A549 (cell line): ENCODE measurements at regions not wholly inside any gene's neighbourhood (a gene's known extent, or its start where the extent isn't known, plus 50 kb on each side); places are given as distances from the start of the nearest gene placed in this dataset.

Experiments
- ATAC-seq, 2 experiments: fragments of 200-7000 bp in 1 of 2; fragments of >200 bp in 1 of 2; cut with Nextera tagmentation in 1 of 2; cut with Tn5 transposase in 1 of 2; 3 replicates each; pipeline versions ENCODE4 v1.8.0 to v1.9.1; 2018 to 2020; ENCODE audit warnings: mild to moderate bottlenecking in 1 of 2, moderate library complexity in 1 of 2
- CTCF ChIA-PET: fragments of 300-600 bp; sonication (Branson Sonifier 250); formaldehyde crosslinking; extraction: SDS; loops from one replicate; lab custom pipeline; 2021; ENCODE audit warnings: antibody characterized with exemption, inconsistent platforms; lab: Yijun Ruan, JAX
- POLR2A ChIA-PET: fragments of 350-600 bp; formaldehyde crosslinking; extraction: SDS; loops from one replicate; lab custom pipeline; 2021; ENCODE audit warnings: antibody characterized with exemption, inconsistent platforms; lab: Yijun Ruan, JAX
- DNase-seq, 2 experiments: peaks; one replicate each; pipeline versions ENCODE4 v3.0.0 to v3.0.0-alpha.2; 2011 to 2016; ENCODE audit warnings: low read depth in 1 of 2, low spot score in 1 of 2
- FAIRE-seq: peaks from 2 replicates; lab custom pipeline; 2011; peaks lifted over from hg19 to GRCh38; lab: Jason Lieb, UNC
- H3K27ac ChIP-seq, 2 experiments: fragments of >200 bp; sonication (Bioruptor Twin); formaldehyde crosslinking; 3 replicates each; pipeline ENCODE4 v1.5.1; 2016 to 2017
- H3K4me1 ChIP-seq: fragments of >200 bp; sonication (Bioruptor Twin); formaldehyde crosslinking; 3 replicates; pipeline ENCODE4 v1.6.1; 2016
- H3K4me2 ChIP-seq: fragments of >200 bp; sonication (Bioruptor Twin); formaldehyde crosslinking; 3 replicates; pipeline ENCODE4 v1.6.1; 2016
- H3K4me3 ChIP-seq: fragments of >200 bp; sonication (Bioruptor Twin); formaldehyde crosslinking; 3 replicates; pipeline ENCODE4 v1.5.1; 2016
- H3K9me3 ChIP-seq: fragments of >200 bp; sonication (Bioruptor Twin); formaldehyde crosslinking; 3 replicates; pipeline ENCODE4 v1.6.1; 2016
- CBX2 ChIP-seq: fragments of 200-600 bp; sonication (generic); IDR thresholded peaks from 2 replicates; pipeline ENCODE4 v1.6.1; 2016; ENCODE audit warnings: low read depth, mild to moderate bottlenecking, borderline replicate concordance
- CBX8 ChIP-seq: fragments of 200-600 bp; sonication (generic); IDR thresholded peaks from 2 replicates; pipeline ENCODE4 v1.6.1; 2016
- E2F6 ChIP-seq: IDR thresholded peaks from 2 replicates; pipeline ENCODE4 v1.6.1; 2012; ENCODE audit warnings: low read depth, borderline replicate concordance
- EHMT2 ChIP-seq: fragments of 200-600 bp; sonication (generic); IDR thresholded peaks from 2 replicates; pipeline ENCODE4 v1.6.1; 2016; ENCODE audit warnings: antibody characterized with exemption, low read depth, mild to moderate bottlenecking, moderate library complexity
- ELK1 ChIP-seq: fragments of 150-350 bp; IDR thresholded peaks from 2 replicates; pipeline ENCODE4 v1.6.1; 2014; ENCODE audit warnings: low read depth, mild to moderate bottlenecking, low read length
- EP300 ChIP-seq, 2 experiments: fragments of >200 bp; sonication (Bioruptor Twin); formaldehyde crosslinking; IDR thresholded peaks; 2 replicates in 1 of 2; 3 replicates in 1 of 2; pipeline ENCODE4 v1.6.1; 2016 to 2017
- ESRRA ChIP-seq: fragments of 150-350 bp; IDR thresholded peaks from 2 replicates; pipeline ENCODE4 v1.6.1; 2014; ENCODE audit warnings: mild to moderate bottlenecking, low read length, borderline replicate concordance
- FOSB ChIP-seq: fragments of 250-450 bp; sonication (Bioruptor Pico); IDR thresholded peaks from 2 replicates; pipeline ENCODE4 v1.5.0; 2020; ENCODE audit warnings: mild to moderate bottlenecking, moderate library complexity
- FOXS1 ChIP-seq: fragments of 250-450 bp; sonication (Bioruptor Pico); IDR thresholded peaks from 2 replicates; pipeline ENCODE4 v1.5.0; 2020; ENCODE audit warnings: mild to moderate bottlenecking, moderate library complexity
- GATA3 ChIP-seq: IDR thresholded peaks from 2 replicates; pipeline ENCODE4 v1.6.1; 2012; ENCODE audit warnings: borderline replicate concordance
- HES2 ChIP-seq: fragments of >200 bp; sonication (Bioruptor Twin); formaldehyde crosslinking; IDR thresholded peaks from 2 replicates; pipeline ENCODE4 v1.6.1; 2016
- HMGXB4 ChIP-seq: fragments of 250-450 bp; sonication (Bioruptor Pico); IDR thresholded peaks from 2 replicates; pipeline ENCODE4 v1.5.0; 2021; ENCODE audit warnings: mild to moderate bottlenecking, moderate library complexity, borderline replicate concordance
- KDM5A ChIP-seq: fragments of 200-600 bp; sonication (generic); IDR thresholded peaks from 2 replicates; pipeline ENCODE4 v1.6.1; 2016; ENCODE audit warnings: antibody characterized with exemption, mild to moderate bottlenecking
- NR3C1 ChIP-seq: fragments of >200 bp; sonication (Bioruptor Twin); formaldehyde crosslinking; IDR thresholded peaks from 3 replicates; pipeline ENCODE4 v1.6.1; 2017
- RAD21 ChIP-seq, 2 experiments: fragments of >200 bp in 1 of 2; sonication (Bioruptor Twin) in 1 of 2; formaldehyde crosslinking in 1 of 2; IDR thresholded peaks in 1 of 2; conservative IDR thresholded peaks in 1 of 2; 2 replicates in 1 of 2; 3 replicates in 1 of 2; pipeline ENCODE4 v1.6.1; 2012 to 2018; ENCODE audit warnings: inconsistent platforms in 1 of 2
- RCOR1 ChIP-seq: fragments of 150-350 bp; IDR thresholded peaks from 2 replicates; pipeline ENCODE4 v1.6.1; 2014; ENCODE audit warnings: antibody characterized with exemption, low read length, low read depth
- REST ChIP-seq: fragments of 200-600 bp; sonication (generic); IDR thresholded peaks from 2 replicates; pipeline ENCODE4 v1.6.1; 2016; ENCODE audit warnings: antibody characterized with exemption, mild to moderate bottlenecking, moderate library complexity
- SMC3 ChIP-seq: fragments of >200 bp; sonication (Bioruptor Twin); formaldehyde crosslinking; IDR thresholded peaks from 3 replicates; pipeline ENCODE4 v1.6.1; 2018; ENCODE audit warnings: inconsistent platforms
- SREBF2 ChIP-seq: fragments of 450-650 bp; IDR thresholded peaks from 2 replicates; pipeline ENCODE4 v1.6.1; 2014; ENCODE audit warnings: mild to moderate bottlenecking, moderate library complexity
- TP53 ChIP-seq: fragments of 250-450 bp; sonication (Bioruptor Pico); IDR thresholded peaks from 2 replicates; pipeline ENCODE4 v1.5.0; 2021; ENCODE audit warnings: mild to moderate bottlenecking, moderate library complexity
- WGBS: methylation state at CpG from one replicate; pipeline ENCODE4 v1.1.6; 2017; ENCODE audit errors: missing lambda C conversion rate; 5-methylcytosine and 5-hydroxymethylcytosine counted together

GRCh38 chrX:118218079-118218478 is 101.5 kb upstream of the KLHL13 start:
- no peak overlapping the region for H3K4me2 ChIP-seq
- FAIRE-seq, result no peak
- H3K4me1 ChIP-seq, result no peaks in the 10 kb centered on the region
- 45% methylated on average over 5 of the region's 5 CpGs for WGBS
- DNase-seq, result no peak
- ChIA-PET POLR2A (no interaction called here), CTCF (no interaction called here)
- H3K9me3 ChIP-seq, result no peaks in the 10 kb centered on the region
- H3K27ac ChIP-seq, result no peak overlapping the region
- no peak for ATAC-seq
- TF ChIP-seq KDM5A (no peak), HES2 (no peak), FOSB (CRISPR knock-in tag) (no peak), EP300 (IDR thresholded peaks at IDR 0.05) (no peak), CBX8 (no peak), REST (no peak), FOXS1 (no peak), RAD21 (conservative IDR thresholded peaks at IDR 0.05 in 1 of 2, IDR thresholded peaks at IDR 0.05 in 1 of 2) (no peak), ELK1 (no peak), TP53 (CRISPR knock-in tag) (no peak), GATA3 (no peak), CBX2 (no peak)
- no peak overlapping the region for H3K4me3 ChIP-seq

GRCh38 chrX:118218940-118219339 is 102.3 kb upstream of the KLHL13 start:
- Histone ChIP-seq H3K27ac (no peak overlapping the region), H3K9me3 (no peaks in the 10 kb centered on the region), H3K4me1 (no peaks in the 10 kb centered on the region), H3K4me2 (no peak overlapping the region), H3K4me3 (no peak overlapping the region)
- DNase-seq, result no peak
- WGBS, result 27% methylated on average over 5 of the region's 5 CpGs
- ATAC-seq, result no peak
- ChIA-PET CTCF (no interaction called here), POLR2A (no interaction called here)
- TF ChIP-seq SREBF2, result no peak
- no peak for TF ChIP-seq ESRRA
- TF ChIP-seq ELK1, result no peak
- TF ChIP-seq E2F6, result no peak
- no peak for TF ChIP-seq TP53 (CRISPR knock-in tag)
- no peak for TF ChIP-seq RCOR1
- no peak for TF ChIP-seq EHMT2
- no peak for TF ChIP-seq SMC3
- no peak for TF ChIP-seq HMGXB4 (CRISPR knock-in tag)
- no peak for TF ChIP-seq NR3C1
- no peak for FAIRE-seq
